HepG2 (cell line): ENCODE measurements at regions not wholly inside any gene's neighbourhood (a gene's known extent, or its start where the extent isn't known, plus 50 kb on each side); places are given as distances from the start of the nearest gene placed in this dataset.

Experiments used
- ATAC-seq: fragments of 200-7000 bp; cut with Tn5 transposase; 3 replicates; pipeline ENCODE4 v1.9.1; 2020; ENCODE audit warnings: mild to moderate bottlenecking, moderate library complexity
- BruUV-seq: library from RNA; stranded (reverse); fragments of 400-500 nt; replicated peaks from 2 replicates; lab custom pipeline; 2021; lab: Mats Ljungman, UMichigan
- CTCF ChIA-PET: fragments of 300-600 bp; formaldehyde crosslinking; extraction: SDS; loops from one replicate; lab custom pipeline; 2021; ENCODE audit warnings: low total read pairs, inconsistent platforms, low intra/inter-chr PET ratio; lab: Yijun Ruan, JAX
- POLR2A ChIA-PET: fragments of 350-600 bp; sonication (Branson Sonifier 250); formaldehyde crosslinking; loops from one replicate; lab custom pipeline; 2020; ENCODE audit warnings: antibody characterized with exemption, inconsistent platforms; lab: Yijun Ruan, JAX
- DNase-seq: peaks from one replicate; pipeline ENCODE4 v3.0.0-alpha.2; 2015; ENCODE audit warnings: low spot score
- FAIRE-seq: peaks from 3 replicates; lab custom pipeline; 2011; peaks lifted over from hg19 to GRCh38; lab: Jason Lieb, UNC
- H2AFZ ChIP-seq: one replicate; pipeline ENCODE4 v1.6.1; 2011; ENCODE audit warnings: low read length, inconsistent platforms
- H3K27ac ChIP-seq: fragments of 300-600 bp; 3 replicates; pipeline ENCODE4 v1.8.0; 2011; ENCODE audit warnings: mixed run types, mild to moderate bottlenecking, mixed read lengths, low read length, inconsistent platforms; ENCODE audit not compliant: insufficient read depth; ENCODE audit errors: extremely low read length
- H3K27me3 ChIP-seq, 2 experiments: fragments of 200-600 bp in 1 of 2; 2 replicates in 1 of 2; 3 replicates in 1 of 2; pipeline versions ENCODE4 v1.6.0 to v1.8.0; 2011; ENCODE audit warnings: low read length in 2 of 2, mild to moderate bottlenecking in 2 of 2, moderate library complexity in 2 of 2, inconsistent platforms in 1 of 2; ENCODE audit not compliant: insufficient read depth in 2 of 2, control insufficient read depth in 1 of 2
- H3K36me3 ChIP-seq, 2 experiments: fragments of 200-600 bp in 1 of 2; replicated peaks in 1 of 2; 2 replicates in 1 of 2; 3 replicates in 1 of 2; pipeline versions ENCODE4 v1.5.1 to v1.8.0; 2011; ENCODE audit warnings: low read length in 2 of 2, inconsistent platforms in 1 of 2; ENCODE audit not compliant: insufficient read depth in 2 of 2, control insufficient read depth in 1 of 2
- H3K4me1 ChIP-seq: 2 replicates; pipeline ENCODE4 v1.5.1; 2012; ENCODE audit warnings: low read length, inconsistent platforms; ENCODE audit not compliant: insufficient read depth
- H3K4me2 ChIP-seq: 2 replicates; pipeline ENCODE4 v1.6.0; 2011; ENCODE audit warnings: low read depth, low read length, inconsistent platforms
- H3K4me3 ChIP-seq, 3 experiments: fragments of 200-600 bp in 1 of 3; sonication (generic), shearing (Covaris generic) in 1 of 3; replicated peaks in 1 of 3; 2 replicates each; pipeline ENCODE4 v1.5.1; 2011 to 2016; ENCODE audit warnings: low read length in 3 of 3, inconsistent platforms in 2 of 3, low read depth in 2 of 3, mild to moderate bottlenecking in 2 of 3, control low read depth in 1 of 3, mixed read lengths in 1 of 3; ENCODE audit not compliant: insufficient read depth in 1 of 3
- H3K79me2 ChIP-seq: one replicate; pipeline ENCODE4 v1.6.1; 2011; ENCODE audit warnings: low read length, inconsistent platforms; ENCODE audit not compliant: insufficient read depth
- H3K9ac ChIP-seq: 2 replicates; pipeline ENCODE4 v1.6.0; 2011; ENCODE audit warnings: mild to moderate bottlenecking, low read depth, low read length, inconsistent platforms; ENCODE audit not compliant: insufficient read depth
- H3K9me3 ChIP-seq: 2 replicates; pipeline ENCODE4 v1.5.1; 2012; ENCODE audit warnings: mild to moderate bottlenecking, low read length
- H4K20me1 ChIP-seq: 2 replicates; pipeline ENCODE4 v1.6.0; 2011; ENCODE audit warnings: inconsistent platforms, mild to moderate bottlenecking, low read length, moderate library complexity; ENCODE audit not compliant: insufficient read depth
- GABPB1 ChIP-seq: IDR thresholded peaks from 2 replicates; pipeline ENCODE4 v1.6.1; 2016; ENCODE audit warnings: mild to moderate bottlenecking, missing genetic modification reagents, moderate library complexity, missing compliant biosample characterization
- GMEB2 ChIP-seq: IDR thresholded peaks from 2 replicates; pipeline ENCODE4 v1.6.1; 2016; ENCODE audit warnings: missing biosample characterization, missing genetic modification reagents, low read depth
- HDAC1 ChIP-seq: sonication (generic); formaldehyde crosslinking; IDR thresholded peaks from 2 replicates; pipeline ENCODE4 v1.5.1; 2020; ENCODE audit warnings: mild to moderate bottlenecking, missing genetic modification reagents
- HDAC6 ChIP-seq: fragments of 200-600 bp; sonication (generic); IDR thresholded peaks from 2 replicates; pipeline ENCODE4 v1.7.0; 2017; ENCODE audit warnings: mild to moderate bottlenecking, antibody characterized with exemption, low read length, low read depth
- MIER3 ChIP-seq: IDR thresholded peaks from 2 replicates; pipeline ENCODE4 v1.6.1; 2016; ENCODE audit warnings: missing compliant biosample characterization, borderline replicate concordance
- NR2F2 ChIP-seq: IDR thresholded peaks from 2 replicates; pipeline ENCODE4 v1.6.1; 2012; ENCODE audit warnings: low read depth, inconsistent platforms, borderline replicate concordance
- PHB2 ChIP-seq: fragments of 450-650 bp; IDR thresholded peaks from 2 replicates; pipeline ENCODE4 v1.6.1; 2018; ENCODE audit not compliant: partially characterized antibody
- RBAK ChIP-seq: sonication (generic); formaldehyde crosslinking; IDR thresholded peaks from 2 replicates; pipeline ENCODE4 v1.5.1; 2020; ENCODE audit warnings: mild to moderate bottlenecking, missing genetic modification reagents
- SMAD9 ChIP-seq: sonication (generic); formaldehyde crosslinking; IDR thresholded peaks from 2 replicates; pipeline ENCODE4 v1.5.1; 2020; ENCODE audit warnings: mild to moderate bottlenecking, missing genetic modification reagents
- ZBTB1 ChIP-seq: sonication (generic); formaldehyde crosslinking; IDR thresholded peaks from 2 replicates; pipeline ENCODE4 v1.4.0; 2020; ENCODE audit warnings: missing genetic modification reagents, borderline replicate concordance
- ZEB1 ChIP-seq: IDR thresholded peaks from 2 replicates; pipeline ENCODE4 v1.6.1; 2012; ENCODE audit warnings: mild to moderate bottlenecking, low read depth, inconsistent platforms; ENCODE audit not compliant: insufficient replicate concordance
- ZNF275 ChIP-seq: sonication (generic); formaldehyde crosslinking; IDR thresholded peaks from 2 replicates; pipeline ENCODE4 v1.8.0; 2022; ENCODE audit warnings: missing genetic modification reagents, mild to moderate bottlenecking, inconsistent platforms, borderline replicate concordance
- ZNF441 ChIP-seq: sonication (generic); formaldehyde crosslinking; IDR thresholded peaks from 2 replicates; pipeline ENCODE4 v1.7.0; 2021; ENCODE audit warnings: missing genetic modification reagents, borderline replicate concordance
- ZNF546 ChIP-seq: sonication (generic); formaldehyde crosslinking; conservative IDR thresholded peaks from 2 replicates; pipeline ENCODE4 v1.8.1; 2023; ENCODE audit warnings: mild to moderate bottlenecking, missing genetic modification reagents
- ZNF619 ChIP-seq: sonication (generic); formaldehyde crosslinking; IDR thresholded peaks from 2 replicates; pipeline ENCODE4 v1.4.0; 2020; ENCODE audit warnings: mild to moderate bottlenecking, missing genetic modification reagents
- WGBS: methylation state at CpG from one replicate; pipeline ENCODE4 v1.1.6; 2017; ENCODE audit warnings: low lambda C conversion rate; 5-methylcytosine and 5-hydroxymethylcytosine counted together
- in situ Hi-C: cut with HindIII; loops from 2 replicates; pipeline ENCODE4 v1.10.0; 2017; ENCODE audit warnings: low pct_unique_long_range_greater_than_20kb; ENCODE audit not compliant: extremely low pct_ligation_motif_present
- intact Hi-C: fragments of 100-400 bp; cut with micrococcal nuclease; formaldehyde crosslinking; loops from one replicate; pipeline ENCODE4 v1.10.0; 2022; ENCODE audit not compliant: unreplicated experiment
- TF ChIP-seq, protein P1 (sequence below): sonication (generic); formaldehyde crosslinking; IDR thresholded peaks from 2 replicates; pipeline ENCODE4 v1.9.0; 2022; ENCODE audit warnings: low read depth, missing genetic modification reagents
- TF ChIP-seq, protein P2 (sequence below): IDR thresholded peaks from 2 replicates; pipeline ENCODE4 v1.6.1; 2012; ENCODE audit warnings: low read depth, low read length, improper control_type of control experiment
- TF ChIP-seq, protein P3 (sequence below): sonication (generic); formaldehyde crosslinking; IDR thresholded peaks from 2 replicates; pipeline ENCODE4 v1.4.0; 2020; ENCODE audit warnings: missing genetic modification reagents

GRCh38 chr4:155072417-155072816 is 136.0 kb upstream of the NPY2R start:
- BruUV-seq: no TSS peak
- CTCF ChIA-PET: no interaction called here
- no peak for TF ChIP-seq ZBTB1
- TF ChIP-seq ZNF441: no peak
- no peak for TF ChIP-seq ZNF275 (CRISPR knock-in tag)
- no peak for TF ChIP-seq HDAC6
- TF ChIP-seq GABPB1 (CRISPR knock-in tag): no peak
- TF ChIP-seq MIER3 (CRISPR knock-in tag): no peak
- TF ChIP-seq GMEB2: no peak
- TF ChIP-seq HDAC1: no peak
- TF ChIP-seq, protein P1, sequence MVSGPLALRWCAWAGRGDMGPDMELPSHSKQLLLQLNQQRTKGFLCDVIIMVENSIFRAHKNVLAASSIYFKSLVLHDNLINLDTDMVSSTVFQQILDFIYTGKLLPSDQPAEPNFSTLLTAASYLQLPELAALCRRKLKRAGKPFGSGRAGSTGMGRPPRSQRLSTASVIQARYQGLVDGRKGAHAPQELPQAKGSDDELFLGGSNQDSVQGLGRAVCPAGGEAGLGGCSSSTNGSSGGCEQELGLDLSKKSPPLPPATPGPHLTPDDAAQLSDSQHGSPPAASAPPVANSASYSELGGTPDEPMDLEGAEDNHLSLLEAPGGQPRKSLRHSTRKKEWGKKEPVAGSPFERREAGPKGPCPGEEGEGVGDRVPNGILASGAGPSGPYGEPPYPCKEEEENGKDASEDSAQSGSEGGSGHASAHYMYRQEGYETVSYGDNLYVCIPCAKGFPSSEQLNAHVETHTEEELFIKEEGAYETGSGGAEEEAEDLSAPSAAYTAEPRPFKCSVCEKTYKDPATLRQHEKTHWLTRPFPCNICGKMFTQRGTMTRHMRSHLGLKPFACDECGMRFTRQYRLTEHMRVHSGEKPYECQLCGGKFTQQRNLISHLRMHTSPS (CRISPR knock-in tag): no peak
- TF ChIP-seq ZNF619 (CRISPR knock-in tag): no peak
- TF ChIP-seq ZNF546 (CRISPR knock-in tag): no peak
- no peak for TF ChIP-seq SMAD9 (CRISPR knock-in tag)
- no peak for TF ChIP-seq ZEB1
- TF ChIP-seq RBAK (CRISPR knock-in tag): no peak
- TF ChIP-seq, protein P2, sequence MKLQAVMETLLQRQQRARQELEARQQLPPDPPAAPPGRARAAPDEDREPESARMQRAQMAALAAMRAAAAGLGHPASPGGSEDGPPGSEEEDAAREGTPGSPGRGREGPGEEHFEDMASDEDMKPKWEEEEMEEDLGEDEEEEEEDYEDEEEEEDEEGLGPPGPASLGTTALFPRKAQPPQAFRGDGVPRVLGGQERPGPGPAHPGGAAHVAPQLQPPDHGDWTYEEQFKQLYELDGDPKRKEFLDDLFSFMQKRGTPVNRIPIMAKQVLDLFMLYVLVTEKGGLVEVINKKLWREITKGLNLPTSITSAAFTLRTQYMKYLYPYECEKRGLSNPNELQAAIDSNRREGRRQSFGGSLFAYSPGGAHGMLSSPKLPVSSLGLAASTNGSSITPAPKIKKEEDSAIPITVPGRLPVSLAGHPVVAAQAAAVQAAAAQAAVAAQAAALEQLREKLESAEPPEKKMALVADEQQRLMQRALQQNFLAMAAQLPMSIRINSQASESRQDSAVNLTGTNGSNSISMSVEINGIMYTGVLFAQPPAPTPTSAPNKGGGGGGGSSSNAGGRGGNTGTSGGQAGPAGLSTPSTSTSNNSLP: no peak
- TF ChIP-seq NR2F2: no peak
- TF ChIP-seq, protein P3, sequence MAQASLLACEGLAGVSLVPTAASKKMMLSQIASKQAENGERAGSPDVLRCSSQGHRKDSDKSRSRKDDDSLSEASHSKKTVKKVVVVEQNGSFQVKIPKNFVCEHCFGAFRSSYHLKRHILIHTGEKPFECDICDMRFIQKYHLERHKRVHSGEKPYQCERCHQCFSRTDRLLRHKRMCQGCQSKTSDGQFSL (CRISPR knock-in tag): no peak
- no peak for TF ChIP-seq PHB2

More at GRCh38 chr4:155072417-155072816, 136.0 kb upstream of the NPY2R start:
- H3K27ac ChIP-seq: no peak overlapping the region
- H4K20me1 ChIP-seq: no peaks in the 10 kb centered on the region
- H3K9ac ChIP-seq: no peak overlapping the region
- no peaks in the 10 kb centered on the region for H3K27me3 ChIP-seq
- ATAC-seq: no peak
- WGBS: 25% methylated on average over 4 of the region's 4 CpGs
- no peak overlapping the region for H2AFZ ChIP-seq
- intact Hi-C loops: no loop called here
- in situ Hi-C loops: no loop called here
- no peak for FAIRE-seq
- DNase-seq: no peak
- H3K4me3 ChIP-seq: no peak overlapping the region
- no peaks in the 10 kb centered on the region for H3K4me1 ChIP-seq
- H3K36me3 ChIP-seq: no peaks in the 10 kb centered on the region
- POLR2A ChIA-PET: no interaction called here
- H3K4me2 ChIP-seq: no peak overlapping the region
- no peaks in the 10 kb centered on the region for H3K79me2 ChIP-seq
- H3K9me3 ChIP-seq: no peaks in the 10 kb centered on the region
